Heart left ventricle (tissue), 16 donors: ENCODE measurements at regions not wholly inside any gene's neighbourhood (a gene's known extent, or its start where the extent isn't known, plus 50 kb on each side); places are given as distances from the start of the nearest gene placed in this dataset.

Experiments
- ATAC-seq, 4 donors: fragments of 200-7000 bp; cut with Tn5 transposase; one replicate each; pipeline ENCODE4 v1.9.1; 2020 to 2022; ENCODE audit warnings: moderate library complexity in 4 of 4, mild to moderate bottlenecking in 3 of 4, moderate number of reproducible peaks in 1 of 4
- DNase-seq, 5 donors: peaks; one replicate each; pipeline ENCODE4 v3.0.0-alpha.2; 2020
- H3K27ac ChIP-seq, 12 donors: fragments of 200-600 bp; sonication (generic) in 4 of 12; one replicate each; pipeline versions ENCODE4 v1.5.0 to v1.8.0; 2016 to 2022; ENCODE audit warnings: mild to moderate bottlenecking in 2 of 12
- H3K27me3 ChIP-seq, 9 donors: fragments of 200-600 bp; sonication (generic) in 2 of 9; one replicate each; pipeline versions ENCODE4 v1.5.1 to v1.8.0; 2016 to 2022; ENCODE audit warnings: mild to moderate bottlenecking in 3 of 9
- H3K36me3 ChIP-seq, 9 donors: fragments of 200-600 bp; sonication (generic) in 2 of 9; one replicate each; pipeline versions ENCODE4 v1.5.0 to v1.8.0; 2018 to 2022; ENCODE audit warnings: mild to moderate bottlenecking in 2 of 9
- H3K4me1 ChIP-seq, 12 donors: fragments of 200-600 bp; sonication (generic) in 4 of 12; one replicate each; pipeline versions ENCODE4 v1.5.0 to v1.8.0; 2016 to 2022; ENCODE audit warnings: mild to moderate bottlenecking in 3 of 12
- H3K4me3 ChIP-seq, 12 donors: fragments of 200-600 bp; sonication (generic) in 4 of 12; one replicate each; pipeline versions ENCODE4 v1.5.0 to v1.8.0; 2017 to 2022; ENCODE audit warnings: mild to moderate bottlenecking in 9 of 12, moderate library complexity in 4 of 12
- H3K9me3 ChIP-seq, 12 donors: fragments of 200-600 bp; sonication (generic) in 4 of 12; one replicate each; pipeline versions ENCODE4 v1.5.0 to v1.8.0; 2016 to 2022; ENCODE audit warnings: mild to moderate bottlenecking in 1 of 12
- POLR2A ChIP-seq, 2 donors: fragments of 450-650 bp; IDR thresholded peaks; one replicate each; pipeline ENCODE4 v1.6.1; 2017; ENCODE audit warnings: antibody characterized with exemption in 2 of 2, mild to moderate bottlenecking in 2 of 2, moderate library complexity in 2 of 2
- WGBS, 4 donors: extraction: QIAGEN DNeasy Blood & Tissue Kit in 2 of 4; methylation state at CpG; one replicate each; pipeline versions ENCODE4 v1.1.5 to v1.1.7; 2013 to 2018; 5-methylcytosine and 5-hydroxymethylcytosine counted together
- intact Hi-C, 10 donors: fragments of 100-400 bp; cut with DNase I; formaldehyde crosslinking; loops; one replicate each; pipeline versions ENCODE4 v1.11.1 to v1.14.2; 2022
- TF ChIP-seq, protein P1 (sequence below), 12 donors: fragments of 200-600 bp; sonication (generic) in 4 of 12; IDR thresholded peaks; one replicate each; pipeline versions ENCODE4 v1.5.0 to v1.8.0; 2018 to 2022; ENCODE audit warnings: antibody characterized with exemption in 12 of 12, mild to moderate bottlenecking in 5 of 12
- donor health status: ischemic (EF 13 %, LVEDD 7.1; RV severe dilation, severe dysfunction).
- donor health status: healthy with polysubstance abuse.
- donor health status: DM: no; HTN: yes; CAD: no.
- donor health status: DM: no; HTN: no; CAD: no.
- donor health status: ischemic (EF 25% LVEDD 6.9; RV normal size, moderate dysfunction).
- donor health status: ischemic (EF 25% LVEDD 5.7; RV mildly dilated, moderate dysfunction).
- donor health status: healthy.
- donor health status: DM: yes; HTN: yes; CAD: no.
- donor health status: ischemic (EF 35%, LVEDD 5.7; RV mildly dilated, moderate dysfunction).
- donor health status: nonischemic (EF 11% LVEDD 7.7; RV severe dilation, severe dysfunction).
- donor health status: DM: yes; HTN: yes; CAD: no.
- donor health status: PGD.
- donor health status: ischemic (EF 29% LVEDD 5.4; RV normal size, mild dysfunction).
- donor health status: nonischemic (EF 23%, LVEDD 6.1; RV moderate dilation, normal function).

DNA sequence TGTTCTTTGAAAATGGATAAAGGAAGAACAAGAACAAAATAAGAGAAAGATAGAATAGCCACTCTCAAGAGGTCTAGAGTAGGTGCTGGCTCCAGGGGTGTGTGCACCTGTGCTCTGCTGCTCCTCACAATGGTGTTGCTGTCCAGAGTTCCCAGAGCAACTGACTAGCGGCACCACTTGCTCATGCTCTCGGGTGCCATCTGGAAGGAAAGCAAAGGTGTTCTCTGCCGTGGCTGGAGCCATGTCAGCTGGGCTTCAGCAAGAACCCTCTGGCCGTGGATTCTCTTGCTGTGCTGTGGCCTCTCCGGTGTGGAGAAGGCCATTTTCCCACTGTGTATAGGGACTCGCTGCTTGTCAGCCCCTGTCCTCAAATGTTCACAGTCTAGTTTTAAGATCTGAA, 114.6 kb upstream of the TEX51 start:
- Histone ChIP-seq H3K27ac (no peak overlapping the region), H3K4me3 (no peak overlapping the region), H3K36me3 (no peaks in the 10 kb centered on the region), H3K27me3 (peaks cover 0 to 25% (median 2%) of the 10 kb centered on the region in 9 donors), H3K9me3 (no peaks in the 10 kb centered on the region), H3K4me1 (no peaks in the 10 kb centered on the region)
- TF ChIP-seq, protein P1, sequence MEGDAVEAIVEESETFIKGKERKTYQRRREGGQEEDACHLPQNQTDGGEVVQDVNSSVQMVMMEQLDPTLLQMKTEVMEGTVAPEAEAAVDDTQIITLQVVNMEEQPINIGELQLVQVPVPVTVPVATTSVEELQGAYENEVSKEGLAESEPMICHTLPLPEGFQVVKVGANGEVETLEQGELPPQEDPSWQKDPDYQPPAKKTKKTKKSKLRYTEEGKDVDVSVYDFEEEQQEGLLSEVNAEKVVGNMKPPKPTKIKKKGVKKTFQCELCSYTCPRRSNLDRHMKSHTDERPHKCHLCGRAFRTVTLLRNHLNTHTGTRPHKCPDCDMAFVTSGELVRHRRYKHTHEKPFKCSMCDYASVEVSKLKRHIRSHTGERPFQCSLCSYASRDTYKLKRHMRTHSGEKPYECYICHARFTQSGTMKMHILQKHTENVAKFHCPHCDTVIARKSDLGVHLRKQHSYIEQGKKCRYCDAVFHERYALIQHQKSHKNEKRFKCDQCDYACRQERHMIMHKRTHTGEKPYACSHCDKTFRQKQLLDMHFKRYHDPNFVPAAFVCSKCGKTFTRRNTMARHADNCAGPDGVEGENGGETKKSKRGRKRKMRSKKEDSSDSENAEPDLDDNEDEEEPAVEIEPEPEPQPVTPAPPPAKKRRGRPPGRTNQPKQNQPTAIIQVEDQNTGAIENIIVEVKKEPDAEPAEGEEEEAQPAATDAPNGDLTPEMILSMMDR (IDR thresholded peaks at IDR 0.05): no peak
- TF ChIP-seq POLR2A (IDR thresholded peaks at IDR 0.05): no peak
- DNase-seq: no peak
- WGBS, 4 donors: 70 to 78% (median 77%) methylated on average over 6 of the region's 6 CpGs
- no peak for ATAC-seq
- intact Hi-C loops: loop anchor here in 1 of 10 donors (10.0 kb wide), 1 partner anchor 419 kb away; no protein-coding TSS in a partner anchor

DNA sequence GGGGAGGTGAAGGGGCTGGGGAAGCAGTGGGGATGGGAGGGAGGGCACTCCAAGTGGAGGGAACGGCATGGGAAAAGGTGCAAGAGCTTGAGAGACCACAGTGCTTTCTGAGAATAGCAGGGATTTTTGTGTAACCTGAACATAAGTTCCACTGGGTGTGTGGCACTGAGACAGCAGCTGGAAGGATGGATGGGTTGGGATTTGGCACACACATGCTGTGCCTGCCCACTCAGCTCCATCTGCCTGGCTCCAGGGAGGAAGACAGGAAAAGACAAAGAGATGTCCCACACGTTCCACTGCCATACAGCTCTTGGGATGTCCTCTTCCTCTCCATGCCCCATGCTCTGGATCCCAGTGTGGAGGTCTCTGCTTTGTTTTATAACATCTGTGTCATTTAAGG, 114.1 kb upstream of the TEX51 start:
- DNase-seq (no peak), ATAC-seq (no peak)
- H3K4me3 ChIP-seq: no peak overlapping the region
- H3K36me3 ChIP-seq: no peaks in the 10 kb centered on the region
- intact Hi-C loops: loop anchor here in 1 of 10 donors (10.0 kb wide), 1 partner anchor 420 kb away; no protein-coding TSS in a partner anchor
- WGBS, 4 donors: 65 to 85% (median 76%) methylated on average over 2 of the region's 2 CpGs
- H3K4me1 ChIP-seq: no peaks in the 10 kb centered on the region
- no peaks in the 10 kb centered on the region for H3K9me3 ChIP-seq
- H3K27me3 ChIP-seq: peaks cover 0 to 25% (median 2%) of the 10 kb centered on the region in 9 donors
- TF ChIP-seq, protein P1 (IDR thresholded peaks at IDR 0.05): no peak
- H3K27ac ChIP-seq: no peak overlapping the region

DNA sequence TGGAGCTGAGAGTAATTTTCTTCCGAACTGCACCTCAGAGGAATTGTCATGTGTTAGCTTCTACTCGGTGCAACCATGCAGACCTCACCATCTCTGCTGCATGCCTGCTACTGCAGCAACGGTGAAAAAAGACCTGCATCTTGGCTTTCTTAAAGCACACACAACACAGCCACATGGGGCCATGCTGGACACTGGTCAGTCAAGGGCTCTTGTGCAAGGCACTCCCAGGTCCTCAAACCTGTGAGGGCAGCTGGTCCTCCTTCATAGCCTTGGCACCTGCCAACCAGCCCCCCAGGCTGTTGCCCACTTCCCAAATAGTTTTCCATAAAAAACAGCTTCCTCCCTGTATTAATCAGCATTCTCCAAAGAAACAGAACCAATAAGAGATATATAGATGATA, 113.5 kb upstream of the TEX51 start:
- DNase-seq (no peak), ATAC-seq (no peak)
- Histone ChIP-seq H3K36me3 (no peaks in the 10 kb centered on the region), H3K27ac (no peak overlapping the region), H3K4me3 (no peak overlapping the region), H3K4me1 (no peaks in the 10 kb centered on the region), H3K9me3 (no peaks in the 10 kb centered on the region), H3K27me3 (peaks cover 0 to 21% (median 2%) of the 10 kb centered on the region in 9 donors)
- TF ChIP-seq, protein P1 (IDR thresholded peaks at IDR 0.05): no peak
- no peak for TF ChIP-seq POLR2A (IDR thresholded peaks at IDR 0.05)
- intact Hi-C loops: loop anchor here in 1 of 10 donors (10.0 kb wide), 1 partner anchor 420 kb away; no protein-coding TSS in a partner anchor
- 86 to 93% (median 91%) methylated on average over 2 to 3 of the region's 3 CpGs for WGBS, 4 donors

DNA sequence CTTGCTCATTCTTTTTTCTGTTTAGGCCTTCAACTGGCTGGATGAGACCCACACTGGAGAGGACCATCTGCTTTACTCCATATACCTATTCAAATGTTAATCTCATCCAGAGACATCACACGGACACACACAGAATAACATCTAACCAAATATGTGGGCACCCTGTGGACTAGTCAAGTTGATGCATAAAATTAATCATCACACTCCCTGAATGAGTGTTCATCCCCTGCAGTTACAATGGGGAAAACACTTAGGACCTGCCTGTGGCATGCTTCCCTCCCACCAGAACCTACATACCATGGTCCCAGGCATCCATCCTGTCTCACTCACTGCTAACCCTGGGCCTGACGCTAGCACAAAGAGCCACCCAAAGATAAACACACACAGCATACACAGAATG, 112.8 kb upstream of the TEX51 start:
- WGBS, 4 donors: 83 to 91% (median 89%) methylated on average over 2 of the region's 2 CpGs
- no peak for ATAC-seq
- TF ChIP-seq, protein P1 (IDR thresholded peaks at IDR 0.05): no peak
- TF ChIP-seq POLR2A (IDR thresholded peaks at IDR 0.05): no peak
- intact Hi-C loops: loop anchor here in 1 of 10 donors (10.0 kb wide), 1 partner anchor 421 kb away; no protein-coding TSS in a partner anchor
- Histone ChIP-seq H3K36me3 (no peaks in the 10 kb centered on the region), H3K9me3 (no peaks in the 10 kb centered on the region), H3K4me1 (no peaks in the 10 kb centered on the region), H3K27ac (no peak overlapping the region), H3K4me3 (no peak overlapping the region), H3K27me3 (peaks cover 0 to 17% (median 2%) of the 10 kb centered on the region in 9 donors)
- no peak for DNase-seq
